Type B pancreatic cell (in vitro differentiated cells): ENCODE measurements at regions not wholly inside any gene's neighbourhood (a gene's known extent, or its start where the extent isn't known, plus 50 kb on each side); places are given as distances from the start of the nearest gene placed in this dataset.

Experiments used
- DNase-seq: peaks from one replicate; pipeline ENCODE4 v3.0.0; 2021; ENCODE audit warnings: mixed read lengths; ENCODE audit not compliant: unreplicated experiment; ENCODE audit errors: extremely low spot score
- H3K27ac Mint-ChIP-seq: 2 replicates; pipeline ENCODE4 v1.8.0; 2021; ENCODE audit warnings: mild to moderate bottlenecking, mixed read lengths
- H3K27me3 Mint-ChIP-seq: 2 replicates; pipeline ENCODE4 v1.8.0; 2021; ENCODE audit warnings: mixed read lengths
- H3K36me3 Mint-ChIP-seq: 2 replicates; pipeline ENCODE4 v1.8.0; 2021; ENCODE audit warnings: mixed read lengths
- H3K4me1 Mint-ChIP-seq: one replicate; pipeline ENCODE4 v1.8.0; 2021; ENCODE audit warnings: mixed read lengths; ENCODE audit not compliant: unreplicated experiment
- H3K4me3 Mint-ChIP-seq: 2 replicates; pipeline ENCODE4 v1.8.0; 2021; ENCODE audit warnings: mild to moderate bottlenecking, mixed read lengths
- H3K9me3 Mint-ChIP-seq: 2 replicates; pipeline ENCODE4 v1.8.0; 2021; ENCODE audit warnings: mixed read lengths
- TF ChIP-seq, protein P1 (sequence below): fragments of 200-600 bp; sonication (generic); conservative IDR thresholded peaks from 2 replicates; pipeline ENCODE4 v1.5.0; 2021; ENCODE audit warnings: antibody characterized with exemption, mild to moderate bottlenecking

DNA sequence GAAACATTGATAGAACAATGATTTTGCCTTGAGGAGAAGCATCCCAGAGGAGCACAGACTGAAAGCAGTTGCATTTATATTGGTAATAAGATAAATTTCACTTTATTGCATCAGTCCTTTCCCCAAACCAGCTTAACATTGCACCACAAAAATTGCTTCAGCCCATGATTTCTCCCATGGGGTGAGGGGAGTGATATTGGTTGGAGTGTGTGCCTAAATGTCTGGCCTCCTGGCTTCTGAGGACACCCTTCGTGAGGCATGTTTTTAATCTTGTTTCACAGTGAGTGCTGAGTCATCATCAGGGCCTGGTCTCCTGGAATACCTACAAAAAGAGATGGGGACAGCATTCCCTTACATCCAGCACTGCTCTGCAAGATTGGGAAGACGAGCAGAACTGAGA is 487.9 kb downstream of the C4orf33 start:
- Mint-ChIP-seq H3K36me3 (no peaks in the 10 kb centered on the region), H3K4me3 (no peak overlapping the region), H3K27ac (no peak overlapping the region), H3K9me3 (no peaks in the 10 kb centered on the region), H3K4me1 (no peaks in the 10 kb centered on the region), H3K27me3 (no peaks in the 10 kb centered on the region)
- TF ChIP-seq, protein P1, sequence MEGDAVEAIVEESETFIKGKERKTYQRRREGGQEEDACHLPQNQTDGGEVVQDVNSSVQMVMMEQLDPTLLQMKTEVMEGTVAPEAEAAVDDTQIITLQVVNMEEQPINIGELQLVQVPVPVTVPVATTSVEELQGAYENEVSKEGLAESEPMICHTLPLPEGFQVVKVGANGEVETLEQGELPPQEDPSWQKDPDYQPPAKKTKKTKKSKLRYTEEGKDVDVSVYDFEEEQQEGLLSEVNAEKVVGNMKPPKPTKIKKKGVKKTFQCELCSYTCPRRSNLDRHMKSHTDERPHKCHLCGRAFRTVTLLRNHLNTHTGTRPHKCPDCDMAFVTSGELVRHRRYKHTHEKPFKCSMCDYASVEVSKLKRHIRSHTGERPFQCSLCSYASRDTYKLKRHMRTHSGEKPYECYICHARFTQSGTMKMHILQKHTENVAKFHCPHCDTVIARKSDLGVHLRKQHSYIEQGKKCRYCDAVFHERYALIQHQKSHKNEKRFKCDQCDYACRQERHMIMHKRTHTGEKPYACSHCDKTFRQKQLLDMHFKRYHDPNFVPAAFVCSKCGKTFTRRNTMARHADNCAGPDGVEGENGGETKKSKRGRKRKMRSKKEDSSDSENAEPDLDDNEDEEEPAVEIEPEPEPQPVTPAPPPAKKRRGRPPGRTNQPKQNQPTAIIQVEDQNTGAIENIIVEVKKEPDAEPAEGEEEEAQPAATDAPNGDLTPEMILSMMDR = no peak
- no peak for DNase-seq

DNA sequence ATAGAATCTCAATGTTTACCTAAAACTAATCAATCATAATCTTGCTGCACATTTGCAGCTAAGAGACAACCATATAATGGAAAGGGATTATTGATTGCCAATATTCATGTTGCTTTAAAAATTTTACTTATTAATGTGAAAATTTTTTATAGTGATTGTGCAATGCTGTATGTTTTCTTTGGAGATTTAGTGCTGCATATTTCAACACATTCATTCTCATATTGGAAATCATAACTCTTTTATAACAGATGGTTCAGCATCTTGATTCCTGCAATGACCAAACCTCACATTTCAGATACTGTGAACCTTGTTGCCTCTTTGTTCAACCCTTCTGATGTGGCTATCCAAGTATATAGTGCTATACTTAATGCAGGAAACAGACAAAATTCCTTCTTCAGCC is 502.6 kb downstream of the C4orf33 start:
- DNase-seq = no peak
- H3K27me3 Mint-ChIP-seq = no peaks in the 10 kb centered on the region
- H3K9me3 Mint-ChIP-seq = peaks cover 7% of the 10 kb centered on the region
- H3K27ac Mint-ChIP-seq = no peak overlapping the region
- no peak overlapping the region for H3K4me3 Mint-ChIP-seq
- no peaks in the 10 kb centered on the region for H3K4me1 Mint-ChIP-seq
- H3K36me3 Mint-ChIP-seq = no peaks in the 10 kb centered on the region
- TF ChIP-seq, protein P1 = no peak

DNA sequence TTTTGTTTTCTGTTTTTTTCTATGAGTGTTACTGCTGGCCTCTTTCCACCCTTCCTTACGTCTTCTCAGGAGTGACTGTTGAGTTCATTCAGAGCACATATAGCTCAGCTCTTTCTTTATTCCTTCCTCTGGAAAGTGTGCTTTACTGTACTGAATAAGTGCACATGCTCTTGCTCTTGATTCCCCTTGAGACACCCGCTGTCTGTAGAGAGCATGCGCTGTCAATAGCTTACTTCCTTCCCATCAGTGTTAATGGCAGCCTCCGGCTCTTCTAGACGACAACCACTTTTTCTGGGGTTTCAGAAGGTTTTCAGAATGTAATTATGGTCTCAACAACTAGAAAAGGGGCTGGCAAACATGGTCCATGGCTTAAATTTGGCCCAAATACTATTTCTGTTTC is 504.9 kb downstream of the C4orf33 start:
- Mint-ChIP-seq H3K27ac (no peak overlapping the region), H3K4me3 (no peak overlapping the region), H3K36me3 (no peaks in the 10 kb centered on the region), H3K27me3 (no peaks in the 10 kb centered on the region), H3K9me3 (peaks cover 7% of the 10 kb centered on the region), H3K4me1 (no peaks in the 10 kb centered on the region)
- TF ChIP-seq, protein P1 = no peak
- DNase-seq = no peak

DNA sequence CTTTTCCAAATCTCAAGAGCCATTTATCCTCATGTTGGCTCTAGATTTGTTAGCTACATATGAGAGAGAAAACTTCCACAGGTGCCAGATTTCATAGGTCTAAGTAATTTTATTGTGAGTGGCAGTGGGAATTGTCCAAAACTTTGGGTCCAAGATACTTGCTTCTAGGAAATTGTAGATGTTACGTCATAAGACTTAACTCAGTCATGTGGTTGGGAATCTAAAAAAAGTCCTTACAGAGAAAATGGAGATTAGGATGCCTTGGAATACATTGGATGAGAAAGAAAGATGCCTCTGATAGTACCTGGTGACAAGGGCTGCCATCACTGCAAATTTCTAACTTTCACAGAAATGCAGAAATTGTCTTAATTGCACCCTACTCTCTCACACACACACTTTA is 506.5 kb downstream of the C4orf33 start:
- Mint-ChIP-seq H3K9me3 (peaks cover 7% of the 10 kb centered on the region), H3K4me1 (no peaks in the 10 kb centered on the region), H3K27me3 (no peaks in the 10 kb centered on the region), H3K27ac (no peak overlapping the region), H3K36me3 (no peaks in the 10 kb centered on the region), H3K4me3 (no peak overlapping the region)
- no peak for DNase-seq
- TF ChIP-seq, protein P1 = no peak

DNA sequence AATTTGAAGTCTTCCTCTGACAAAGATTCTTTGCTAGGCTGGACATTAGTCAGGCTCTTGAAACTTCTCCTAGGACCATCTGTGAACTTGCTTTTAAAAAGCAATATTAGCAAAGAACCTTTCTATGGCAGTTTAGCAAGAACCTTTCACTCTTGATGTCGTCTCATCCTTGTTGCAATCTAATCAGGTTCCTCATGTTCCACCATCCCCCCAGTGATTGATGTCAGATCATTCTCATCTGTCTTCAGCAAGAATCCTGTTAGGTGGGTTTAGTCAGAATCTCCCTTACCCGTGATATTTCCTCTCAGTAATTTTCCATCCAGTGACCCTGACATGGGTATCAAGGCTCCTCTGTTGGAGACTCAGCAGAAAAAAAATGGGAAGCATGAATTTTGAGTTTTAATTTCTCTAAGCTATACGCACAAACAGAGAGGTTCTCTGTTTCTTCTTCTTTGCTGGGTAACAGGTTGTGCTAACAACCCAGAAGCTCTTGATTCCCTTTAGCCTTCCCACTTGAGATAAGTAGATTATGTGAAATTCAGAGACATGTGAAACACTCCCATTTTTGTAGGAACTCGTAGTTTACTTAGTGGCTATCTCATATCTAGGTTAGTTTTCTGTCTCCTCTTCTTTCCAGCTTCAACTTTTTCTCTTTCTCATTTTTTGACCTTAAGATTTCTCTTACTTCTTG is 507.4 kb downstream of the C4orf33 start:
- H3K27me3 Mint-ChIP-seq = no peaks in the 10 kb centered on the region
- no peaks in the 10 kb centered on the region for H3K4me1 Mint-ChIP-seq
- TF ChIP-seq, protein P1 = no peak
- H3K27ac Mint-ChIP-seq = peak overlapping the region; percentile 23
- no peak for DNase-seq
- H3K4me3 Mint-ChIP-seq = peak overlapping the region; percentile 34
- peaks cover 7% of the 10 kb centered on the region for H3K9me3 Mint-ChIP-seq
- H3K36me3 Mint-ChIP-seq = no peaks in the 10 kb centered on the region
